Vagina (tissue), 2 donors: ENCODE measurements at regions not wholly inside any gene's neighbourhood (a gene's known extent, or its start where the extent isn't known, plus 50 kb on each side); places are given as distances from the start of the nearest gene placed in this dataset.

Source experiments
- DNase-seq, 2 donors: peaks; one replicate each; pipeline ENCODE4 v3.0.0-alpha.2; 2017; ENCODE audit errors: extremely low spot score in 2 of 2
- H3K27ac ChIP-seq: fragments of 200-600 bp; sonication (generic); one replicate; pipeline ENCODE4 v1.5.1; 2019
- H3K27me3 ChIP-seq: fragments of 200-600 bp; sonication (generic); one replicate; pipeline ENCODE4 v1.5.1; 2019
- H3K36me3 ChIP-seq, 2 donors: fragments of 200-600 bp; sonication (generic); one replicate each; pipeline ENCODE4 v1.5.1; 2017 to 2019
- H3K4me1 ChIP-seq: fragments of 200-600 bp; sonication (generic); one replicate; pipeline ENCODE4 v1.5.1; 2019
- H3K4me3 ChIP-seq, 2 donors: fragments of 200-600 bp; sonication (generic); 1 replicate in 1 of 2; 2 replicates in 1 of 2; pipeline ENCODE4 v1.5.1; 2016 to 2019
- H3K9me3 ChIP-seq: fragments of 200-600 bp; sonication (generic); one replicate; pipeline ENCODE4 v1.5.1; 2019
- CTCF ChIP-seq, 3 experiments: fragments of 450-650 bp in 2 of 3; fragments of 200-600 bp in 1 of 3; sonication (generic) in 1 of 3; IDR thresholded peaks; one replicate each; pipeline ENCODE4 v1.5.1; 2017 to 2019; ENCODE audit warnings: antibody characterized with exemption in 3 of 3, mild to moderate bottlenecking in 2 of 3, moderate library complexity in 2 of 3
- POLR2A ChIP-seq, 2 donors: fragments of 450-650 bp; IDR thresholded peaks; one replicate each; pipeline ENCODE4 v1.6.1; 2017; ENCODE audit warnings: antibody characterized with exemption in 2 of 2, mild to moderate bottlenecking in 2 of 2, moderate library complexity in 2 of 2
- POLR2AphosphoS5 ChIP-seq, 2 donors: sonication (generic); formaldehyde crosslinking; IDR thresholded peaks; one replicate each; pipeline ENCODE4 v1.9.0; 2017; ENCODE audit warnings: antibody characterized with exemption in 2 of 2, mild to moderate bottlenecking in 2 of 2, low read depth in 1 of 2; ENCODE audit not compliant: insufficient read depth in 1 of 2
- intact Hi-C: fragments of 100-400 bp; cut with DNase I; formaldehyde crosslinking; loops from one replicate; pipeline ENCODE4 v1.15.1; 2023

DNA sequence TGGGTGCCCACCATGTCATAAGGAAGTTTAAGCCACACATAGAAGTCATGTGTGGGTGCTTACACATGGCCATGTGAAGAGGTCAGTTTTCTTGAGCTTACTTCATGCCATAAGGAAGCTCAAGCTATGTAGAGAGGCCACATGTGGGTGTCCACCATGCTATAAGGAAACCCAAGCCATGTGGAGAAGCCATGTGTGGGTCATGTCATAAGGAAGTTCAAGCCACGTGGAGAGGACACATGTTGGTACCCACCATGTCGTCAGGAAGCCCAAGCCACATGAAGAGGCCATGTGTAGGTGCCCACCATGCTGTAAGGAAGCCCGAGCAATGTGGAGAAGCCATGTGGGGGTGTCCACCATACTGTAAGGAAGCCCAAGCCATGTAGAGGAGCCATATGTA, 1089.2 kb upstream of the AUTS2 start:
- no peak overlapping the region for H3K27ac ChIP-seq
- H3K27me3 ChIP-seq: no peaks in the 10 kb centered on the region
- no peaks in the 10 kb centered on the region for H3K36me3 ChIP-seq
- H3K4me1 ChIP-seq: no peaks in the 10 kb centered on the region
- H3K4me3 ChIP-seq: no peak overlapping the region
- no peak for DNase-seq
- intact Hi-C loops: no loop called here
- TF ChIP-seq POLR2AphosphoS5 (IDR thresholded peaks at IDR 0.05; ENCODE audit: insufficient read depth in 1 of 2, low read depth in 1 of 2) (no peak), POLR2A (IDR thresholded peaks at IDR 0.05) (no peak), CTCF (IDR thresholded peaks at IDR 0.05) (no peak)
- H3K9me3 ChIP-seq: no peaks in the 10 kb centered on the region

DNA sequence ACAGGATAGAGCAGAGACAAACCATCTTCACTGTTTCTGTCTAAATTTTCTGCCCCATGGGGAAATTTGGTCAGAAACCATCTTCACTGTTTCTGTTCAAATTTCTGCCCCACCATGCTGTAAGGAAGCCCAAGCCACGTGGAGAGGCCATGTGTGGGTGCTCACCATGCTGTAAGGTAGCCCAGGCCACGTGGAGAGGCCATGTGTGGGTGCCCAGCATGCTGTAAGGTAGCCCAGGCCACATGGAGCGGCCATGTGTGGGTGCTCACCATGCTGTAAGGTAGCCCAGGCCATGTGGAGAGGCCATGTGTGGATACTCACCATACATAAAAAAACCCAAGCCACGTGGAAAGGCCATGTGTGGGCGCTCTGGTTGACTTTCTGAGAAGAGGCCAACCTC, 1088.7 kb upstream of the AUTS2 start:
- intact Hi-C loops: no loop called here
- no peaks in the 10 kb centered on the region for H3K36me3 ChIP-seq
- no peak for DNase-seq
- H3K9me3 ChIP-seq: no peaks in the 10 kb centered on the region
- no peak overlapping the region for H3K27ac ChIP-seq
- no peaks in the 10 kb centered on the region for H3K27me3 ChIP-seq
- no peak overlapping the region for H3K4me3 ChIP-seq
- H3K4me1 ChIP-seq: no peaks in the 10 kb centered on the region
- TF ChIP-seq POLR2AphosphoS5 (IDR thresholded peaks at IDR 0.05; ENCODE audit: insufficient read depth in 1 of 2, low read depth in 1 of 2): no peak
- TF ChIP-seq POLR2A (IDR thresholded peaks at IDR 0.05): no peak
- no peak for TF ChIP-seq CTCF (IDR thresholded peaks at IDR 0.05)

DNA sequence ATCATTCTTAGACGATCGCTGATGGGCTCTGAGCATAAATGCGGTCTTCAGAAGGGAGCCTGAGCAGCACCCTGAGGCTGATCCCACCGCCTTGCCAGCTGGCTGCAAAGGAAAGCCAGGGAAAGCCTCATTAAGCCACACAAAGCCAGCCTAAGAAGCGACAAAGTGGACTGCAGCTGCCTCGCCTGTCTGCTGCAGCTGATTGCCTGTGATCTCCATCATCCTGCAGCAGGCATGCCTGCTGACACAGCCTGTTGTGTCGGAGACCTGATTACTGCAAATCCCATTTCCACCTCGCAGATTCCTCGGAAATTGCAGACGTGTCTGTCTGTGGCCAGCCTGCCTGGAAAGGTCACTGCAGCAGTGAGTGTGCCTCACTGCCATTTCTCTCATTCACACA, 1087.0 kb upstream of the AUTS2 start:
- intact Hi-C loops: no loop called here
- Histone ChIP-seq H3K36me3 (no peaks in the 10 kb centered on the region), H3K4me1 (no peaks in the 10 kb centered on the region), H3K27me3 (no peaks in the 10 kb centered on the region), H3K27ac (no peak overlapping the region), H3K9me3 (no peaks in the 10 kb centered on the region), H3K4me3 (no peak overlapping the region)
- TF ChIP-seq POLR2AphosphoS5 (IDR thresholded peaks at IDR 0.05; ENCODE audit: insufficient read depth in 1 of 2, low read depth in 1 of 2) (no peak), POLR2A (IDR thresholded peaks at IDR 0.05) (no peak)
- DNase-seq: no peak

DNA sequence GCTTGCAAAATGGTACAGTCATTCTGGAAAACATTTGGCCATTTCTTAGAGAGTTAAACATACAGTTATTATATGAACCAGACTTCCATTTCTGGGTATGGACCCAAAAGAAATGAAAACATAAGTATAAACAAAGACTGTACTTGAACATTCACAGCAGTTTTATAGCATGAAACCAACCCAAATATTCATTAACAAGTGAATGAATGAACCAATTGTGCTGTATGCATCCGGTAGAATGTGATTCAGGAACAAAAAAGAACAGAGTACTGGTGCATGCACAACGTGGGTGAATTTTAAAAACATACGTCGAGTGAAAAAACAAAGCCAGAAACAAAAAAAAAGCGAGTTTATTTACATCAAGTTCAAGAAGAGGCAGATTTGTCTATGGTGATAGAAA, 1085.8 kb upstream of the AUTS2 start:
- H3K9me3 ChIP-seq: no peaks in the 10 kb centered on the region
- no peak overlapping the region for H3K27ac ChIP-seq
- H3K36me3 ChIP-seq: no peaks in the 10 kb centered on the region
- intact Hi-C loops: no loop called here
- no peak overlapping the region for H3K4me3 ChIP-seq
- no peaks in the 10 kb centered on the region for H3K4me1 ChIP-seq
- TF ChIP-seq CTCF (IDR thresholded peaks at IDR 0.05) (no peak), POLR2AphosphoS5 (IDR thresholded peaks at IDR 0.05; ENCODE audit: insufficient read depth in 1 of 2, low read depth in 1 of 2) (no peak), POLR2A (IDR thresholded peaks at IDR 0.05) (no peak)
- no peak for DNase-seq
- H3K27me3 ChIP-seq: no peaks in the 10 kb centered on the region

DNA sequence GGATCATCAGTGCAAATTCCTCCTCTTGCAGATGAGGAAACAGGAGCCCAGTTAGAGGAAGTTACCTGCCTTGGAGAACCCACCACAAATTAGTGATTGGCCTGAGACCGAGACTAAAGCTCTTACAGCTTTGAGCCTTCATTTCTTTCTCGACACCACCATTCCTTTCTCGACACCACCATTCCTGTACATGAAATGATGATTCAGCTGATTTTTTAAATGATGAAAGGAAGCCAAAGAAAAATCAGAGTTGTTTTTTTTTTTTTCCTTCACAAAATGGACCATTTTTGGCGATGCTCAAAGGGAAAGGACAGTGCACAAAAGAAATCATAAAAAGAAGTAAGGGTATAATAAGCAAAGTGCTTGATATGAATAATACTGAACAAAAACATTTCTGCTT, 1080.2 kb upstream of the AUTS2 start:
- Histone ChIP-seq H3K4me1 (no peaks in the 10 kb centered on the region), H3K27me3 (no peaks in the 10 kb centered on the region), H3K27ac (no peak overlapping the region), H3K4me3 (no peak overlapping the region), H3K36me3 (no peaks in the 10 kb centered on the region), H3K9me3 (no peaks in the 10 kb centered on the region)
- DNase-seq: no peak
- TF ChIP-seq CTCF (IDR thresholded peaks at IDR 0.05): no peak
- no peak for TF ChIP-seq POLR2AphosphoS5 (IDR thresholded peaks at IDR 0.05; ENCODE audit: insufficient read depth in 1 of 2, low read depth in 1 of 2)
- no peak for TF ChIP-seq POLR2A (IDR thresholded peaks at IDR 0.05)
- intact Hi-C loops: no loop called here

DNA sequence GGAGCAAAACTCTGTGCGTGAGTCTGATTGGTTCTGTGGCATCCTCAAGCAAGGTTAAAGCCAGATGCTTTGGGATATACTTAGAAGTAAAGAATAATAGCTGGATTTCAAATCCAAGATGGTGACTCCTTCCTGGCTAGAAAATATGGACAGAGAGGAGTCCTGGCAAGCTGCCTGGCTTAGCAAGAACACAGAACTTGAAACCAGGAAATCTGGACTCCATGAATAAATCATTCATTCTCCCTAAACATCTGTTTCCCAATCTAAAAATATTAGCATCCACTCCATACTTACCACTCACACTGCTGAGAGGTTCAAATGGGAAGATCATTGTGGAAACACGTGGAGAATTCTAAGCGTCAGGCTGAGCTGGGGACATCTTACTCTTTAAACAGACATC, 1074.1 kb upstream of the AUTS2 start:
- TF ChIP-seq POLR2A (IDR thresholded peaks at IDR 0.05) (no peak), POLR2AphosphoS5 (IDR thresholded peaks at IDR 0.05; ENCODE audit: insufficient read depth in 1 of 2, low read depth in 1 of 2) (no peak), CTCF (IDR thresholded peaks at IDR 0.05) (no peak)
- H3K4me1 ChIP-seq: no peaks in the 10 kb centered on the region
- intact Hi-C loops: no loop called here
- H3K27ac ChIP-seq: no peak overlapping the region
- no peaks in the 10 kb centered on the region for H3K27me3 ChIP-seq
- H3K9me3 ChIP-seq: no peaks in the 10 kb centered on the region
- DNase-seq: no peak
- no peaks in the 10 kb centered on the region for H3K36me3 ChIP-seq
- no peak overlapping the region for H3K4me3 ChIP-seq
